ENCODE measurements at regions not wholly inside any gene's neighbourhood (a gene's known extent, or its start where the extent isn't known, plus 50 kb on each side); places are given as distances from the start of the nearest gene placed in this dataset.
"Not testable (repeated sequence)": the region's sequence is repeated elsewhere in the genome, so short reads cannot be mapped to it uniquely, and the experiment has no call there.

- DNase-seq (ENCODE audit: low spot score), result no peak
These were observed 74.2 kb downstream of the APOBEC1 start for GRCh38 chr12:7591531-7591930.

DNA sequence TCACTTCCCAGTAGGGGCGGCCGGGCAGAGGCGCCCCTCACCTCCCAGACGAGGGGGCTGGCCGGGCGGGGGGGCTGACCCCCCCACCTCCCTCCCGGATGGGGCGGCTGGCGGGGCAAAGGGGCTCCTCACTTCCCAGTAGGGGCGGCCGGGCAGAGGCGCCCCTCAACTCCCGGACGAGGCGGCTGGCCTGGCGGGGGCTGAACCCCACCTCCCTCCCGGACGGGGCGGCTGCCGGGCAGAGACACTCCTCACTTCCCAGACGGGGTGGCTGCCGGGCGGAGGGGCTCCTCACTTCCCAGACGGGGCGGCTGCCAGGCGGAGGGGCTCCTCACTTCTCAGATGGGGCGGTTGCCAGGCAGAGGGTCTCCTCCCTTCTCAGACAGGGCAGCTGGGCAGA lies 75.6 kb downstream of the APOBEC1 start:
- not testable (repeated sequence) for DNase-seq (ENCODE audit: low spot score)

DNA sequence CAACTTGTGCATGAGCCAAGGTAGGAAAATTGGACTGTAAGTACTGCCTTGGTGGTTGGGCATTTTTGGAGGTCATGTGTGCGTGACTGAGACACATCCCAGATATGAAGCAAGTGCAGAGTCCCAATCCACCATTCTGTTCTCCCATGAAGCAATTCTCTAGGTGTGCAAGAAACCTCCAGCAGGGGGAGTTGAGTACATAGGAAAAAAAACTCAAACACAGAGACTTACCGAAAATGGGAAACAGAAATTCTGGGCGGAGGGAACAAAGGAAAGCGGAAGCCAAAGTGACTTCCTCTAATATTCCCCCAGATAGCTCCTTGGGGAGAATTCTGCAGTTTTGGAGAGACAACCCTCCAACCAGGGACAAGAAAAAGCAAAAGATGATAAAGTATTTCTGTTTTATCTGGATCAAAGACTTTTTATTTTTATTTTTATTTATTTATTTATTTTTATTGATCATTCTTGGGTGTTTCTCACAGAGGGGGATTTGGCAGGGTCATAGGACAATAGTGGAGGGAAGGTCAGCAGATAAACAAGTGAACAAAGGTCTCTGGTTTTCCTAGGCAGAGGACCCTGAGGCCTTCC lies 76.9 kb downstream of the APOBEC1 start:
- DNase-seq (ENCODE audit: low spot score), result peak; percentile 72

DNA sequence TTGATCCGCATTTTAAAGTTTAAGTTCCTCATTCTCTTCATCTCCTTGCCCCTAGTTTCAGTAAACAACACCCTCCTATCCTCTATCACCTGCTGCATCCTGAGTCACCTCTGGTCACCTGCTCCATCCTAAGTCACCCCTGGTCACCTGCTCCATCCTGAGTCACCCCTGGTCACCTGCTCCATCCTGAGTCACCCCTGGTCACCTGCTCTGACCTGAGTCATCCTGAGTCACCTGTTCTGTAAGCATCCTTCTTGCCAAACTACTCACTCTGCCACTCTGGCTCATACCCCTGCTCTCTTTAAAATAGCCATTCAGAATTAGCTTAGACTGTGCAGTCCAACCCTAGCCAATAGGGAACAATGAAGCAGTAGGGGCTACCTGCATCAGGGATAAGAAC lies 80.6 kb upstream of the CD163 start:
- not testable (repeated sequence) for DNase-seq (ENCODE audit: low spot score)

- DNase-seq (ENCODE audit: low spot score), result no peak
These were observed 79.9 kb upstream of the CD163 start for GRCh38 chr12:7583471-7583870.

DNA sequence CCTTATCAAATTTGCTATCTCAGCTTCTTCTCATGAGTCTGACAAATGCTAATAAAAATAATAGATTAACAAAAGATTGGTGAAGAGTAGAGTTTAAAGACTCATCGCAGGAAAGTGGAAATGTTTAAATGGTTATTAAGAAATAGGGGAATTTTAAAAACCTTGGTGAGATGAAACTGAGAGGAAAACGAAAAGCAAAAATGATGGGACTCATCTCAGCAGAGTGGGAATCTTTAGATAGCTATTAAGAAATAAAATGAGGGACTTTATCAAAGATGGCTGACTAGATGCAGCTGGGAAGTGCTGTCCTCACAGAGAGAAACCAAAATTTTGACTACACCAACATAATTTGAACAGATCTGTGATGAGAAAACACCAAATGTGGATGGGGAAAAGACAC lies 79.2 kb upstream of the CD163 start:
- DNase-seq (ENCODE audit: low spot score), result no peak

DNA sequence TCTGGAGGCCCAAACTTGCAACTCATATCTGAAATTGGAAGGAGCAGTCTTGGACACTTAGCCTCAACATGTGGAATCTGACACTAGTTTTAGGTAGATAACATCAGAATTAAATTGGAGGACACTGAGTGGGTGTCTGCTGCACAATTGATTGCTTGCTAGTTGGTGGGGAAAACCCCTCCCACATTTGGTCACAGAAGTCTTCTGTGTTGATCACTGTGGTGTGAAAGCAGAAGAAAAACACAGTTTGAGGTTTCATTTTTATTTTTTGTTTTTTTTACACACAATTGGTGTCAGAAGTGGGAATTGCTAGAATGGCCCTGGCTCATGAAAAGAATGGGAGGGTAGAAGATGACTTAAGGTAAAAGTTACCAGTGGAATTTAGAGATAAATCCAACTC lies 78.0 kb upstream of the CD163 start:
- no peak for DNase-seq (ENCODE audit: low spot score)

DNA sequence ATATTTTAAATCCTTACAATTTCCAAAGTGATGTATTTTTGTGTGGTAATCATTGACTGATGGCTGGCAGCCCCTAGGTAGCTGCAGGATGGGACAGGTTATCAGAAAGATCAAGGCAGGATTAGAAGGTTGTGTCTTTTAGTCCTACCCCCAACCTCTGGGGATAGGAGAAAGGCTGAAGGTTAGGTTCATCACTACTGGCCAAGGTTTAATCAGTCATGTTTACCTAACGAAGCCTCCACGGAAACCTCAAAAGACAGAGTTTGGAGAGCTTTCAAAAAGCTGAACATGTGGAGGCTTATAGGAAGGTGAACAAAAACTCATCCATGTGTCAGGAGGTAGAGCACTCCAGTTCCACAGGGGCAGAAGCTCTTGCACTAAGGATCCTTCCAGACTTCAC lies 77.5 kb upstream of the CD163 start:
- no peak for DNase-seq (ENCODE audit: low spot score)

GRCh38 chr12:7571257-7571656 lies 67.7 kb upstream of the CD163 start:
- no peak for DNase-seq (ENCODE audit: low spot score)

GRCh38 chr12:7557227-7557626 lies 53.6 kb upstream of the CD163 start:
- DNase-seq (ENCODE audit: low spot score), result no peak

- DNase-seq (ENCODE audit: low spot score), result peak; percentile 14
These were observed 52.2 kb upstream of the CD163 start for GRCh38 chr12:7555752-7556151.

DNA sequence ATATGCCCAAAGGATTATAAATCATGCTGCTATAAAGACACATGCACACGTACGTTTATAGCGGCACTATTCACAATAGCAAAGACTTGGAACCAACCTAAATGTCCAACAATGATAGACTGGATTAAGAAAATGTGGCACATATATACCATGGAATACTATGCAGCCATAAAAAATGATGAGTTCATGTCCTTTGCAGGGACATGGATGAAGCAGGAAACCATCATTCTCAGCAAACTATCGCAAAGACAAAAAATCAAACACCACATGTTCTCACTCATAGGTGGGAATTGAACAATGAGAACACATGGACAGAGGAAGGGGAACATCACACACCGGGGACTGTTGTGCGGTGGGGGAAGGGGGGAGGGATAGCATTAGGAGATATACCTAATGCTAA lies 51.3 kb upstream of the CD163 start:
- not testable (repeated sequence) for DNase-seq (ENCODE audit: low spot score)
